Liver (tissue), 7 donors: ENCODE measurements at regions not wholly inside any gene's neighbourhood (a gene's known extent, or its start where the extent isn't known, plus 50 kb on each side); places are given as distances from the start of the nearest gene placed in this dataset.

ENCODE experiments used
- DNase-seq: peaks from one replicate; pipeline ENCODE4 v3.0.0-alpha.2; 2017; ENCODE audit warnings: low spot score
- H3K27ac ChIP-seq, 2 donors: one replicate each; pipeline ENCODE4 v1.7.0; 2013; ENCODE audit warnings: inconsistent platforms in 2 of 2, low read length in 2 of 2, control low read depth in 1 of 2, low read depth in 1 of 2, mild to moderate bottlenecking in 1 of 2
- H3K27me3 ChIP-seq, 4 donors: one replicate each; pipeline versions ENCODE4 v1.6.1 to v1.7.0; 2013; ENCODE audit warnings: low read length in 3 of 4, inconsistent platforms in 1 of 4, mild to moderate bottlenecking in 1 of 4, moderate library complexity in 1 of 4; ENCODE audit not compliant: control insufficient read depth in 4 of 4, insufficient read depth in 4 of 4
- H3K36me3 ChIP-seq, 4 donors: one replicate each; pipeline versions ENCODE4 v1.6.1 to v1.7.0; 2013; ENCODE audit warnings: low read length in 3 of 4, mild to moderate bottlenecking in 3 of 4, low read depth in 1 of 4, moderate library complexity in 1 of 4; ENCODE audit not compliant: control insufficient read depth in 4 of 4, insufficient read depth in 3 of 4
- H3K4me1 ChIP-seq, 4 donors: one replicate each; pipeline versions ENCODE4 v1.6.1 to v1.7.0; 2013; ENCODE audit warnings: low read length in 3 of 4, mild to moderate bottlenecking in 3 of 4, moderate library complexity in 1 of 4; ENCODE audit not compliant: control insufficient read depth in 4 of 4, insufficient read depth in 4 of 4
- H3K4me3 ChIP-seq, 3 donors: one replicate each; pipeline versions ENCODE4 v1.6.1 to v1.7.0; 2013; ENCODE audit warnings: low read length in 3 of 3, control low read depth in 1 of 3, low read depth in 1 of 3, mild to moderate bottlenecking in 1 of 3
- H3K9ac ChIP-seq, 2 donors: one replicate each; pipeline ENCODE4 v1.7.0; 2013; ENCODE audit warnings: low read length in 2 of 2, mild to moderate bottlenecking in 2 of 2, moderate library complexity in 2 of 2, control low read depth in 1 of 2, low read depth in 1 of 2
- H3K9me3 ChIP-seq, 4 donors: one replicate each; pipeline versions ENCODE4 v1.6.1 to v1.7.0; 2013; ENCODE audit warnings: low read length in 3 of 4; ENCODE audit not compliant: control insufficient read depth in 4 of 4
- ATF3 ChIP-seq: IDR thresholded peaks from 2 replicates; pipeline ENCODE4 v1.6.1; 2016; ENCODE audit warnings: antibody characterized with exemption
- EGR1 ChIP-seq, 2 donors: IDR thresholded peaks; 2 replicates each; pipeline ENCODE4 v1.6.1; 2016 to 2018; ENCODE audit warnings: antibody characterized with exemption in 2 of 2, low read depth in 2 of 2
- FOXA2 ChIP-seq: IDR thresholded peaks from 2 replicates; pipeline ENCODE4 v1.6.1; 2016; ENCODE audit warnings: antibody characterized with exemption
- GABPA ChIP-seq, 2 donors: IDR thresholded peaks in 1 of 2; conservative IDR thresholded peaks in 1 of 2; 2 replicates each; pipeline ENCODE4 v1.6.1; 2016; ENCODE audit warnings: antibody characterized with exemption in 2 of 2, mild to moderate bottlenecking in 1 of 2, moderate library complexity in 1 of 2
- HNF4A ChIP-seq, 2 donors: conservative IDR thresholded peaks; 2 replicates each; pipeline ENCODE4 v1.6.1; 2016; ENCODE audit warnings: antibody characterized with exemption in 2 of 2, mild to moderate bottlenecking in 2 of 2
- HNF4G ChIP-seq: IDR thresholded peaks from 2 replicates; pipeline ENCODE4 v1.6.1; 2016; ENCODE audit warnings: antibody characterized with exemption
- JUND ChIP-seq, 2 donors: IDR thresholded peaks; 2 replicates each; pipeline ENCODE4 v1.6.1; 2016; ENCODE audit warnings: antibody characterized with exemption in 2 of 2
- MAX ChIP-seq: IDR thresholded peaks from 2 replicates; pipeline ENCODE4 v1.6.1; 2016; ENCODE audit warnings: antibody characterized with exemption
- NR2F2 ChIP-seq: IDR thresholded peaks from 2 replicates; pipeline ENCODE4 v1.6.1; 2016; ENCODE audit warnings: antibody characterized with exemption
- RAD21 ChIP-seq, 2 donors: IDR thresholded peaks; 2 replicates each; pipeline ENCODE4 v1.6.1; 2016; ENCODE audit warnings: antibody characterized with exemption in 2 of 2, mild to moderate bottlenecking in 2 of 2
- REST ChIP-seq: IDR thresholded peaks from 2 replicates; pipeline ENCODE4 v1.6.1; 2016; ENCODE audit warnings: antibody characterized with exemption, mild to moderate bottlenecking
- RXRA ChIP-seq, 2 donors: IDR thresholded peaks; 2 replicates each; pipeline ENCODE4 v1.6.1; 2017 to 2018; ENCODE audit warnings: antibody characterized with exemption in 2 of 2, mild to moderate bottlenecking in 1 of 2
- TAF1 ChIP-seq: conservative IDR thresholded peaks from 2 replicates; pipeline ENCODE4 v1.6.1; 2016; ENCODE audit warnings: antibody characterized with exemption, mild to moderate bottlenecking
- YY1 ChIP-seq: IDR thresholded peaks from 2 replicates; pipeline ENCODE4 v1.6.1; 2016; ENCODE audit warnings: antibody characterized with exemption, mild to moderate bottlenecking
- WGBS: extraction: QIAGEN DNeasy Blood & Tissue Kit; methylation state at CpG from one replicate; pipeline ENCODE4 v1.1.7; 2013; 5-methylcytosine and 5-hydroxymethylcytosine counted together
- donor health status: healthy.
- donor health status: healthy.
- donor health status: healthy.
- donor health status: healthy.

GRCh38 chr1:232474826-232475225, 155.1 kb downstream of the SIPA1L2 start:
- TF ChIP-seq REST (no peak), TAF1 (no peak), HNF4A (conservative IDR thresholded peaks at IDR 0.05) (no peak), ATF3 (no peak), JUND (IDR thresholded peaks at IDR 0.05) (no peak), FOXA2 (no peak), EGR1 (IDR thresholded peaks at IDR 0.05; ENCODE audit: low read depth in 2 of 2) (no peak), GABPA (IDR thresholded peaks at IDR 0.05 in 1 of 2, conservative IDR thresholded peaks at IDR 0.05 in 1 of 2) (no peak)
- 91% methylated on average over 3 of the region's 3 CpGs for WGBS
- no peak for DNase-seq

GRCh38 chr1:232473900-232474299, 156.0 kb downstream of the SIPA1L2 start:
- WGBS, result 97% methylated on average over 4 of the region's 4 CpGs
- Histone ChIP-seq H3K27me3 (no peaks in the 10 kb centered on the region), H3K4me1 (no peaks in the 10 kb centered on the region), H3K27ac (no peak overlapping the region), H3K4me3 (no peak overlapping the region), H3K9me3 (no peaks in the 10 kb centered on the region), H3K9ac (no peak overlapping the region), H3K36me3 (peaks cover 0 to 2% (median 0%) of the 10 kb centered on the region in 4 donors)
- TF ChIP-seq FOXA2 (no peak), JUND (IDR thresholded peaks at IDR 0.05) (no peak), HNF4A (conservative IDR thresholded peaks at IDR 0.05) (no peak), NR2F2 (no peak), GABPA (IDR thresholded peaks at IDR 0.05 in 1 of 2, conservative IDR thresholded peaks at IDR 0.05 in 1 of 2) (no peak)
- no peak for DNase-seq

More at GRCh38 chr1:232474826-232475225, 155.1 kb downstream of the SIPA1L2 start:
- H3K9me3 ChIP-seq, result no peaks in the 10 kb centered on the region
- no peaks in the 10 kb centered on the region for H3K27me3 ChIP-seq
- H3K4me3 ChIP-seq, result no peak overlapping the region
- no peak overlapping the region for H3K27ac ChIP-seq
- H3K36me3 ChIP-seq, result peaks cover 0 to 2% (median 0%) of the 10 kb centered on the region in 4 donors
- H3K9ac ChIP-seq, result no peak overlapping the region
- H3K4me1 ChIP-seq, result no peaks in the 10 kb centered on the region

GRCh38 chr1:232473324-232473723, 156.6 kb downstream of the SIPA1L2 start:
- Histone ChIP-seq H3K27me3 (no peaks in the 10 kb centered on the region), H3K4me1 (no peaks in the 10 kb centered on the region), H3K9me3 (no peaks in the 10 kb centered on the region), H3K9ac (no peak overlapping the region), H3K36me3 (peaks cover 0 to 2% (median 0%) of the 10 kb centered on the region in 4 donors), H3K27ac (no peak overlapping the region), H3K4me3 (no peak overlapping the region)
- WGBS, result 82% methylated on average over 2 of the region's 2 CpGs
- DNase-seq, result no peak
- TF ChIP-seq ATF3 (no peak), JUND (IDR thresholded peaks at IDR 0.05) (no peak), MAX (no peak), YY1 (no peak), EGR1 (IDR thresholded peaks at IDR 0.05; ENCODE audit: low read depth in 2 of 2) (no peak), RAD21 (IDR thresholded peaks at IDR 0.05) (no peak), REST (no peak), TAF1 (no peak), HNF4G (no peak), RXRA (IDR thresholded peaks at IDR 0.05) (no peak)
